ENCODE measurements at regions not wholly inside any gene's neighbourhood (a gene's known extent, or its start where the extent isn't known, plus 50 kb on each side); places are given as distances from the start of the nearest gene placed in this dataset.
A peak's percentile ranks its signal among the peaks of the same experiment; 100 is the strongest.

DNA sequence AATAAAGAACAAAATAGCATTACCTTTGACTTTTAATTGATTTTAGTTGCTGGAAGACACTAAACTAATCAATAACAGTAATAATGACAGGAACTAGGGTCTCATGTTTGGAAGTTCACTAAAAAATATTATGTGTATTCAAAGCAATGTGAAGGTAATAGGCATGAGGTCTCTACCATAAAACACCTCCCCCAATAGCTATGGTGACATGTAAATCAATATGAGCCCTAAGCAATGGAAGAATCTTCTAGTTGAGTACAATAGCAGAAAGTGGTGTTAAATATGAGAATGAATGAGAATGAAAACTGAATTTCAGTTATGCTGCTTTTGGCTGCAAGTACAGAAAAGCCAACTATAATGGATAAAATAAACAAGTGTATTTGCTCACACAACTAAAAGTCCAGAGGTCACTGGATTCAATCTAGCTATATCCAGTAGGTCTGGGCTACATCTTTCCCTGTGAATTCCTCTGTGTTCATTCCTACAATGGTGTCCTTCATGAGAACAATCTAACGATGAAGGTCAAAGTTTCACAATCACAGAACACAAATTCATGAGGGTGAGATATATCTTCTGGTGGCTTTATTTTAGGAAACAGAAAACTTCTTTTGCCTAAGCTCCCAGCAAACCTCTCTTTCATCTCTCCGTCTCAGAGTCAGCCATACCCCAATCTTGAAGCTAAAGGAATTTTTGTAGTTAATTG is 728.0 kb downstream of the FSCB start (continued):
- TF ChIP-seq CBX2 (IDR thresholded peaks at IDR 0.05; ENCODE audit: low read depth, low read length) (no peak), CBX2 (CRISPR knock-in tag; IDR thresholded peaks at IDR 0.05; ENCODE audit: low read depth) (no peak), ATAD3A (CRISPR knock-in tag; IDR thresholded peaks at IDR 0.05) (no peak), TCF7 (IDR thresholded peaks at IDR 0.05; ENCODE audit: low read depth) (peak; percentile 79), FOSL2 (CRISPR knock-in tag; IDR thresholded peaks at IDR 0.05) (peak; percentile 49; the same call in 1 of the 2 replicates), ZNF547 (CRISPR knock-in tag; IDR thresholded peaks at IDR 0.05) (no peak), MBD4 (IDR thresholded peaks at IDR 0.05; ENCODE audit: borderline replicate concordance, low read length) (peak; percentile 47; the same call in 1 of the 2 replicates), FOXK1 (CRISPR knock-in tag; IDR thresholded peaks at IDR 0.05; ENCODE audit: borderline replicate concordance, low read depth) (peak; percentile 65; the same call in 1 of the 2 replicates), ZBTB7B (CRISPR knock-in tag; IDR thresholded peaks at IDR 0.05) (0 out of 2 replicates have a peak, but pooled peaks have one; percentile 26)
- TF ChIP-seq, protein P1, sequence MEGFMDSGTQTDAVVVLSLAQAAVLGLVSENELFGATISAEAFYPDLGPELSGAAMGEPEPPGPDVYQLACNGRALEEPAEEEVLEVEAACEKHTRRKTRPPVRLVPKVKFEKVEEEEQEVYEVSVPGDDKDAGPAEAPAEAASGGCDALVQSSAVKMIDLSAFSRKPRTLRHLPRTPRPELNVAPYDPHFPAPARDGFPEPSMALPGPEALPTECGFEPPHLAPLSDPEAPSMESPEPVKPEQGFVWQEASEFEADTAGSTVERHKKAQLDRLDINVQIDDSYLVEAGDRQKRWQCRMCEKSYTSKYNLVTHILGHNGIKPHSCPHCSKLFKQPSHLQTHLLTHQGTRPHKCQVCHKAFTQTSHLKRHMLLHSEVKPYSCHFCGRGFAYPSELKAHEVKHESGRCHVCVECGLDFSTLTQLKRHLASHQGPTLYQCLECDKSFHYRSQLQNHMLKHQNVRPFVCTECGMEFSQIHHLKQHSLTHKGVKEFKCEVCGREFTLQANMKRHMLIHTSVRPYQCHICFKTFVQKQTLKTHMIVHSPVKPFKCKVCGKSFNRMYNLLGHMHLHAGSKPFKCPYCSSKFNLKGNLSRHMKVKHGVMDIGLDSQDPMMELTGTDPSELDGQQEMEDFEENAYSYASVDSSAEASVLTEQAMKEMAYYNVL (CRISPR knock-in tag; IDR thresholded peaks at IDR 0.05; ENCODE audit: borderline replicate concordance): peak; percentile 71; the same call in 1 of the 2 replicates
- TF ChIP-seq, protein P2, sequence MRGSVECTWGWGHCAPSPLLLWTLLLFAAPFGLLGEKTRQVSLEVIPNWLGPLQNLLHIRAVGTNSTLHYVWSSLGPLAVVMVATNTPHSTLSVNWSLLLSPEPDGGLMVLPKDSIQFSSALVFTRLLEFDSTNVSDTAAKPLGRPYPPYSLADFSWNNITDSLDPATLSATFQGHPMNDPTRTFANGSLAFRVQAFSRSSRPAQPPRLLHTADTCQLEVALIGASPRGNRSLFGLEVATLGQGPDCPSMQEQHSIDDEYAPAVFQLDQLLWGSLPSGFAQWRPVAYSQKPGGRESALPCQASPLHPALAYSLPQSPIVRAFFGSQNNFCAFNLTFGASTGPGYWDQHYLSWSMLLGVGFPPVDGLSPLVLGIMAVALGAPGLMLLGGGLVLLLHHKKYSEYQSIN (CRISPR knock-in tag; IDR thresholded peaks at IDR 0.05; ENCODE audit: borderline replicate concordance): no peak
- TF ChIP-seq, protein P3, sequence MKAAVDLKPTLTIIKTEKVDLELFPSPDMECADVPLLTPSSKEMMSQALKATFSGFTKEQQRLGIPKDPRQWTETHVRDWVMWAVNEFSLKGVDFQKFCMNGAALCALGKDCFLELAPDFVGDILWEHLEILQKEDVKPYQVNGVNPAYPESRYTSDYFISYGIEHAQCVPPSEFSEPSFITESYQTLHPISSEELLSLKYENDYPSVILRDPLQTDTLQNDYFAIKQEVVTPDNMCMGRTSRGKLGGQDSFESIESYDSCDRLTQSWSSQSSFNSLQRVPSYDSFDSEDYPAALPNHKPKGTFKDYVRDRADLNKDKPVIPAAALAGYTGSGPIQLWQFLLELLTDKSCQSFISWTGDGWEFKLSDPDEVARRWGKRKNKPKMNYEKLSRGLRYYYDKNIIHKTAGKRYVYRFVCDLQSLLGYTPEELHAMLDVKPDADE (CRISPR knock-in tag; IDR thresholded peaks at IDR 0.05): no peak
- TF ChIP-seq, protein P4, sequence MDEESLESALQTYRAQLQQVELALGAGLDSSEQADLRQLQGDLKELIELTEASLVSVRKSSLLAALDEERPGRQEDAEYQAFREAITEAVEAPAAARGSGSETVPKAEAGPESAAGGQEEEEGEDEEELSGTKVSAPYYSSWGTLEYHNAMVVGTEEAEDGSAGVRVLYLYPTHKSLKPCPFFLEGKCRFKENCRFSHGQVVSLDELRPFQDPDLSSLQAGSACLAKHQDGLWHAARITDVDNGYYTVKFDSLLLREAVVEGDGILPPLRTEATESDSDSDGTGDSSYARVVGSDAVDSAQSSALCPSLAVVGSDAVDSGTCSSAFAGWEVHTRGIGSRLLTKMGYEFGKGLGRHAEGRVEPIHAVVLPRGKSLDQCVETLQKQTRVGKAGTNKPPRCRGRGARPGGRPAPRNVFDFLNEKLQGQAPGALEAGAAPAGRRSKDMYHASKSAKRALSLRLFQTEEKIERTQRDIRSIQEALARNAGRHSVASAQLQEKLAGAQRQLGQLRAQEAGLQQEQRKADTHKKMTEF (CRISPR knock-in tag; IDR thresholded peaks at IDR 0.05): peak; percentile 66
- TF ChIP-seq, protein P5, sequence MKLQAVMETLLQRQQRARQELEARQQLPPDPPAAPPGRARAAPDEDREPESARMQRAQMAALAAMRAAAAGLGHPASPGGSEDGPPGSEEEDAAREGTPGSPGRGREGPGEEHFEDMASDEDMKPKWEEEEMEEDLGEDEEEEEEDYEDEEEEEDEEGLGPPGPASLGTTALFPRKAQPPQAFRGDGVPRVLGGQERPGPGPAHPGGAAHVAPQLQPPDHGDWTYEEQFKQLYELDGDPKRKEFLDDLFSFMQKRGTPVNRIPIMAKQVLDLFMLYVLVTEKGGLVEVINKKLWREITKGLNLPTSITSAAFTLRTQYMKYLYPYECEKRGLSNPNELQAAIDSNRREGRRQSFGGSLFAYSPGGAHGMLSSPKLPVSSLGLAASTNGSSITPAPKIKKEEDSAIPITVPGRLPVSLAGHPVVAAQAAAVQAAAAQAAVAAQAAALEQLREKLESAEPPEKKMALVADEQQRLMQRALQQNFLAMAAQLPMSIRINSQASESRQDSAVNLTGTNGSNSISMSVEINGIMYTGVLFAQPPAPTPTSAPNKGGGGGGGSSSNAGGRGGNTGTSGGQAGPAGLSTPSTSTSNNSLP (IDR thresholded peaks at IDR 0.05; ENCODE audit: low read depth, low read length): peak; percentile 98
- TF ChIP-seq, protein P6, sequence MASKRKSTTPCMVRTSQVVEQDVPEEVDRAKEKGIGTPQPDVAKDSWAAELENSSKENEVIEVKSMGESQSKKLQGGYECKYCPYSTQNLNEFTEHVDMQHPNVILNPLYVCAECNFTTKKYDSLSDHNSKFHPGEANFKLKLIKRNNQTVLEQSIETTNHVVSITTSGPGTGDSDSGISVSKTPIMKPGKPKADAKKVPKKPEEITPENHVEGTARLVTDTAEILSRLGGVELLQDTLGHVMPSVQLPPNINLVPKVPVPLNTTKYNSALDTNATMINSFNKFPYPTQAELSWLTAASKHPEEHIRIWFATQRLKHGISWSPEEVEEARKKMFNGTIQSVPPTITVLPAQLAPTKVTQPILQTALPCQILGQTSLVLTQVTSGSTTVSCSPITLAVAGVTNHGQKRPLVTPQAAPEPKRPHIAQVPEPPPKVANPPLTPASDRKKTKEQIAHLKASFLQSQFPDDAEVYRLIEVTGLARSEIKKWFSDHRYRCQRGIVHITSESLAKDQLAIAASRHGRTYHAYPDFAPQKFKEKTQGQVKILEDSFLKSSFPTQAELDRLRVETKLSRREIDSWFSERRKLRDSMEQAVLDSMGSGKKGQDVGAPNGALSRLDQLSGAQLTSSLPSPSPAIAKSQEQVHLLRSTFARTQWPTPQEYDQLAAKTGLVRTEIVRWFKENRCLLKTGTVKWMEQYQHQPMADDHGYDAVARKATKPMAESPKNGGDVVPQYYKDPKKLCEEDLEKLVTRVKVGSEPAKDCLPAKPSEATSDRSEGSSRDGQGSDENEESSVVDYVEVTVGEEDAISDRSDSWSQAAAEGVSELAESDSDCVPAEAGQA (IDR thresholded peaks at IDR 0.05; ENCODE audit: low read depth): no peak
- TF ChIP-seq, protein P6 (CRISPR knock-in tag; IDR thresholded peaks at IDR 0.05; ENCODE audit: borderline replicate concordance): peak; percentile 31; the same call in 1 of the 2 replicates
